ENCODE measurements at regions not wholly inside any gene's neighbourhood (a gene's known extent, or its start where the extent isn't known, plus 50 kb on each side); places are given as distances from the start of the nearest gene placed in this dataset.

DNA sequence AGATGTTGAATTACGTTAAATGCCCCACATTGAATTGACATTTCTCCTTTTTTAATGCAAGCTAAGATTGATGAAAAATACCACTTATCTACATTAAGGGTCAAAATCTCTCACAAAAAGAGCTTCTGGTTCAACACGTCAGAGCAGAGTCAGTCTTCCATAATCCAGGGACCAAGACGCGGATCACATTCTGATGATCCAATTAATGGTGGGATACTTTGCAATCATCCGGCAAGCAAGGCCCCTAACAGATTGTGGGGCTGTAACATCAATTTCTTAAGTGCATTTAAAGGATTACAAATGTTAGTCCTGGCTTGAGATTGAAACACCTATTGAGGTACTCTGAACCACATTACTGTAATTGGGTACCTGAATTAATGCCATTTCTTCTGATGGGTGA lies 120.2 kb upstream of the ESRRG start:
- TF ChIP-seq, protein P1, sequence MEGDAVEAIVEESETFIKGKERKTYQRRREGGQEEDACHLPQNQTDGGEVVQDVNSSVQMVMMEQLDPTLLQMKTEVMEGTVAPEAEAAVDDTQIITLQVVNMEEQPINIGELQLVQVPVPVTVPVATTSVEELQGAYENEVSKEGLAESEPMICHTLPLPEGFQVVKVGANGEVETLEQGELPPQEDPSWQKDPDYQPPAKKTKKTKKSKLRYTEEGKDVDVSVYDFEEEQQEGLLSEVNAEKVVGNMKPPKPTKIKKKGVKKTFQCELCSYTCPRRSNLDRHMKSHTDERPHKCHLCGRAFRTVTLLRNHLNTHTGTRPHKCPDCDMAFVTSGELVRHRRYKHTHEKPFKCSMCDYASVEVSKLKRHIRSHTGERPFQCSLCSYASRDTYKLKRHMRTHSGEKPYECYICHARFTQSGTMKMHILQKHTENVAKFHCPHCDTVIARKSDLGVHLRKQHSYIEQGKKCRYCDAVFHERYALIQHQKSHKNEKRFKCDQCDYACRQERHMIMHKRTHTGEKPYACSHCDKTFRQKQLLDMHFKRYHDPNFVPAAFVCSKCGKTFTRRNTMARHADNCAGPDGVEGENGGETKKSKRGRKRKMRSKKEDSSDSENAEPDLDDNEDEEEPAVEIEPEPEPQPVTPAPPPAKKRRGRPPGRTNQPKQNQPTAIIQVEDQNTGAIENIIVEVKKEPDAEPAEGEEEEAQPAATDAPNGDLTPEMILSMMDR (IDR thresholded peaks at IDR 0.05) = no peak
- TF ChIP-seq MAZ (IDR thresholded peaks at IDR 0.05; ENCODE audit: borderline replicate concordance, low read depth, low read length) = no peak

All from A549 (cell line).